Testis (tissue), 2 donors: ENCODE measurements at regions not wholly inside any gene's neighbourhood (a gene's known extent, or its start where the extent isn't known, plus 50 kb on each side); places are given as distances from the start of the nearest gene placed in this dataset.

Experiments
- DNase-seq: peaks from one replicate; pipeline ENCODE4 v3.0.0-alpha.2; 2019
- H3K27ac ChIP-seq, 2 donors: fragments of 200-600 bp; sonication (generic); one replicate each; pipeline ENCODE4 v1.5.1; 2019
- H3K27me3 ChIP-seq: fragments of 200-600 bp; sonication (generic); one replicate; pipeline ENCODE4 v1.5.1; 2019
- H3K36me3 ChIP-seq: fragments of 200-600 bp; sonication (generic); one replicate; pipeline ENCODE4 v1.5.1; 2017; ENCODE audit warnings: low read depth; ENCODE audit errors: missing control alignments
- H3K4me1 ChIP-seq: fragments of 200-600 bp; sonication (generic); one replicate; pipeline ENCODE4 v1.5.1; 2019
- H3K4me3 ChIP-seq, 2 donors: fragments of 200-600 bp; sonication (generic); one replicate each; pipeline ENCODE4 v1.5.1; 2017 to 2019
- H3K9me3 ChIP-seq: fragments of 200-600 bp; sonication (generic); one replicate; pipeline ENCODE4 v1.5.1; 2017
- POLR2A ChIP-seq: fragments of 450-650 bp; IDR thresholded peaks from one replicate; pipeline ENCODE4 v1.6.1; 2017; ENCODE audit warnings: antibody characterized with exemption, mild to moderate bottlenecking, moderate library complexity
- WGBS, 2 donors: methylation state at CpG; one replicate each; pipeline ENCODE4 v1.1.5; 2018; 5-methylcytosine and 5-hydroxymethylcytosine counted together
- intact Hi-C: fragments of 100-400 bp; cut with DNase I; formaldehyde crosslinking; loops from one replicate; pipeline ENCODE4 v1.15.1; 2023; ENCODE audit warnings: low total_unique reads
- TF ChIP-seq, protein P1 (sequence below), 3 experiments: fragments of 450-650 bp in 2 of 3; fragments of 200-600 bp in 1 of 3; sonication (generic) in 1 of 3; IDR thresholded peaks; one replicate each; pipeline ENCODE4 v1.5.1; 2016 to 2019; ENCODE audit warnings: antibody characterized with exemption in 3 of 3, mild to moderate bottlenecking in 2 of 3, moderate library complexity in 1 of 3

DNA sequence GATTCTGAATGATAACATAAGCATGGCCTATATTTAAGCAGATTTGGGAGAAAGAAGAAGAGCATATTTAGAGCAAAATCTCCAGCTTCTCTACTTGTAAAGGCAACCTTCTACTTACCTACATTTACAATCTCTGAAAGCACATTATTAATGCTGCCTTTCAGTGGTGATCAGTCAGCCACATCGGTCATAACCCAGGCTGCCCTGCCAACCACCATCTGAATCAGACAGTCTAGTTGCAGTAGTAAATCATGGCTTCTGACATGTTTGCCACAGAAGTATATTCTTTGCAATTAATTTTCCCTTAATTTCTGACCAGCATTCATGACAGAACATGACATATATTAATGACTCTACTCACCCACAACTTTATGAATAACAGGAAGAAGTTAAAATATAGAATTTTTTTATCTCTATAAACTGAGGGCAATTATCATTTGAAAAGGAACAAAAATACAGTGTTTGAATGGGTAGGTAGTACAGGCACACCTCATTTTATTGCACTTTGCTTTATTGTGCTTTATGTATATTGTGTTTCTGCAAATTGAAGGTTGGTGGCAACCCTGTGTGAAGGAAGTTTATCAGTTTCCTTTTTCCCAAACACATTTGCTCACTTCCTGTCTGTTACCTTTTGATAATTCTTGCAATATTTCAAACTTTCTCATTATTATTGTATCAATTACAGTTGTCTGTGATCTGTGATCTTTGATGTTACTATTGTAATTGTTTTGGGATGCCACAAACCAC lies 531.6 kb upstream of the CHAC2 start:
- WGBS, 2 donors, result 44 to 64% methylated on average over 1 of the region's 1 CpG
- no peaks in the 10 kb centered on the region for H3K9me3 ChIP-seq
- H3K27ac ChIP-seq, result no peak overlapping the region
- no peaks in the 10 kb centered on the region for H3K27me3 ChIP-seq
- no peak overlapping the region for H3K4me3 ChIP-seq
- no peak for TF ChIP-seq POLR2A
- TF ChIP-seq, protein P1, sequence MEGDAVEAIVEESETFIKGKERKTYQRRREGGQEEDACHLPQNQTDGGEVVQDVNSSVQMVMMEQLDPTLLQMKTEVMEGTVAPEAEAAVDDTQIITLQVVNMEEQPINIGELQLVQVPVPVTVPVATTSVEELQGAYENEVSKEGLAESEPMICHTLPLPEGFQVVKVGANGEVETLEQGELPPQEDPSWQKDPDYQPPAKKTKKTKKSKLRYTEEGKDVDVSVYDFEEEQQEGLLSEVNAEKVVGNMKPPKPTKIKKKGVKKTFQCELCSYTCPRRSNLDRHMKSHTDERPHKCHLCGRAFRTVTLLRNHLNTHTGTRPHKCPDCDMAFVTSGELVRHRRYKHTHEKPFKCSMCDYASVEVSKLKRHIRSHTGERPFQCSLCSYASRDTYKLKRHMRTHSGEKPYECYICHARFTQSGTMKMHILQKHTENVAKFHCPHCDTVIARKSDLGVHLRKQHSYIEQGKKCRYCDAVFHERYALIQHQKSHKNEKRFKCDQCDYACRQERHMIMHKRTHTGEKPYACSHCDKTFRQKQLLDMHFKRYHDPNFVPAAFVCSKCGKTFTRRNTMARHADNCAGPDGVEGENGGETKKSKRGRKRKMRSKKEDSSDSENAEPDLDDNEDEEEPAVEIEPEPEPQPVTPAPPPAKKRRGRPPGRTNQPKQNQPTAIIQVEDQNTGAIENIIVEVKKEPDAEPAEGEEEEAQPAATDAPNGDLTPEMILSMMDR (IDR thresholded peaks at IDR 0.05), result no peak
- H3K4me1 ChIP-seq, result no peaks in the 10 kb centered on the region
- no peak for DNase-seq
- H3K36me3 ChIP-seq, result no peaks in the 10 kb centered on the region
- intact Hi-C loops, result no loop called here

GRCh38 chr2:53234548-53234903 lies 533.1 kb upstream of the CHAC2 start:
- H3K27me3 ChIP-seq, result no peaks in the 10 kb centered on the region
- DNase-seq, result no peak
- WGBS, 2 donors, result 34 to 53% methylated on average over 1 of the region's 1 CpG
- H3K36me3 ChIP-seq, result no peaks in the 10 kb centered on the region
- intact Hi-C loops, result no loop called here
- H3K4me3 ChIP-seq, result no peak overlapping the region
- TF ChIP-seq, protein P1 (IDR thresholded peaks at IDR 0.05), result no peak
- no peak for TF ChIP-seq POLR2A
- H3K4me1 ChIP-seq, result no peaks in the 10 kb centered on the region
- H3K9me3 ChIP-seq, result no peaks in the 10 kb centered on the region
- H3K27ac ChIP-seq, result no peak overlapping the region

- intact Hi-C loops, result no loop called here
- Histone ChIP-seq H3K9me3 (no peaks in the 10 kb centered on the region), H3K27ac (no peak overlapping the region), H3K36me3 (no peaks in the 10 kb centered on the region), H3K27me3 (no peaks in the 10 kb centered on the region), H3K4me1 (no peaks in the 10 kb centered on the region), H3K4me3 (no peak overlapping the region)
- DNase-seq, result no peak
- 82 to 90% methylated on average over 4 of the region's 4 CpGs for WGBS, 2 donors
- TF ChIP-seq, protein P1 (IDR thresholded peaks at IDR 0.05), result no peak
- TF ChIP-seq POLR2A, result no peak
Measured at GRCh38 chr2:53233759-53234547, 533.7 kb upstream of the CHAC2 start.

GRCh38 chr2:53231908-53232307 lies 535.7 kb upstream of the CHAC2 start:
- H3K27ac ChIP-seq, result no peak overlapping the region
- no peaks in the 10 kb centered on the region for H3K27me3 ChIP-seq
- H3K36me3 ChIP-seq, result no peaks in the 10 kb centered on the region
- TF ChIP-seq, protein P1 (IDR thresholded peaks at IDR 0.05), result no peak
- TF ChIP-seq POLR2A, result no peak
- H3K9me3 ChIP-seq, result no peaks in the 10 kb centered on the region
- 55 to 57% methylated on average over 3 of the region's 3 CpGs for WGBS, 2 donors
- no peaks in the 10 kb centered on the region for H3K4me1 ChIP-seq
- no peak for DNase-seq
- H3K4me3 ChIP-seq, result no peak overlapping the region
- intact Hi-C loops, result no loop called here
